Thymus (tissue), 11 donors: ENCODE measurements at regions not wholly inside any gene's neighbourhood (a gene's known extent, or its start where the extent isn't known, plus 50 kb on each side); places are given as distances from the start of the nearest gene placed in this dataset.
"Not testable (repeated sequence)": the region's sequence is repeated elsewhere in the genome, so short reads cannot be mapped to it uniquely, and the experiment has no call there.

ENCODE experiments used
- DNase-seq, 9 donors: peaks; one replicate each; pipeline ENCODE4 v3.0.0-alpha.2; 2013; ENCODE audit warnings: low spot score in 9 of 9, low read depth in 6 of 9, missing footprints in 1 of 9
- H3K27ac ChIP-seq, 2 donors: one replicate each; pipeline ENCODE4 v1.5.1; 2013; ENCODE audit warnings: control low read depth in 1 of 2, low read depth in 1 of 2, low read length in 1 of 2, mild to moderate bottlenecking in 1 of 2, moderate library complexity in 1 of 2
- H3K27me3 ChIP-seq, 2 donors: one replicate each; pipeline ENCODE4 v1.5.1; 2013; ENCODE audit warnings: low read length in 1 of 2; ENCODE audit not compliant: control insufficient read depth in 2 of 2, insufficient read depth in 1 of 2
- H3K36me3 ChIP-seq, 2 donors: one replicate each; pipeline ENCODE4 v1.5.1; 2013; ENCODE audit warnings: low read length in 1 of 2, mild to moderate bottlenecking in 1 of 2, moderate library complexity in 1 of 2; ENCODE audit not compliant: control insufficient read depth in 2 of 2, insufficient read depth in 2 of 2
- H3K4me1 ChIP-seq, 2 donors: one replicate each; pipeline ENCODE4 v1.5.1; 2013; ENCODE audit warnings: low read length in 2 of 2; ENCODE audit not compliant: control insufficient read depth in 2 of 2, insufficient read depth in 2 of 2
- H3K4me3 ChIP-seq, 2 donors: one replicate each; pipeline ENCODE4 v1.5.1; 2013; ENCODE audit warnings: low read length in 2 of 2, control low read depth in 1 of 2, mild to moderate bottlenecking in 1 of 2
- H3K9me3 ChIP-seq, 2 donors: one replicate each; pipeline ENCODE4 v1.5.1; 2013; ENCODE audit warnings: low read length in 1 of 2, mild to moderate bottlenecking in 1 of 2; ENCODE audit not compliant: control insufficient read depth in 2 of 2, insufficient read depth in 1 of 2
- WGBS: extraction: QIAGEN DNeasy Blood & Tissue Kit; methylation state at CpG from one replicate; pipeline ENCODE4 v1.1.7; 2013; 5-methylcytosine and 5-hydroxymethylcytosine counted together
- donor health status: healthy.

DNA sequence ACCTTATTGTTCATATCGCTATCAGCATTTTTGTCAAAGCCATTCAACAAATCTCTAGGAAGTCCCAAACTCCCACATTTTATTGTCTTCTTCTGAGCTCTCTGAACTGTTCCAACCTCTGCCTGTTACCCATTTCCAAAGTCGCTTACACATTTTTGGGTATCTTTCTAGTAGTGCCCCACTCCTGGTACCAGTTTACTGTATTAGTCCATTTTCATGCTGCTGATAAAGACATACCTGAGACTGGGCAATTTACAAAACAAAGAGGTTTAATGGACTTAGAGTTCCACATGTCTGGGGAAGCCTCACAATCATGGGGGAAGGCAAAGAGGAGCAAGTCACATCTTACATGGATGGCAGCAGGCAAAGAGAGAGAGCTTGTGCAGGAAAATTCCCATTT, 192.2 kb upstream of the SPAG17 start:
- H3K4me3 ChIP-seq, H3K27ac ChIP-seq, H3K4me1 ChIP-seq, H3K36me3 ChIP-seq, DNase-seq, H3K9me3 ChIP-seq, H3K27me3 ChIP-seq: not testable (repeated sequence)
- WGBS: 93% methylated on average over 2 of the region's 2 CpGs

DNA sequence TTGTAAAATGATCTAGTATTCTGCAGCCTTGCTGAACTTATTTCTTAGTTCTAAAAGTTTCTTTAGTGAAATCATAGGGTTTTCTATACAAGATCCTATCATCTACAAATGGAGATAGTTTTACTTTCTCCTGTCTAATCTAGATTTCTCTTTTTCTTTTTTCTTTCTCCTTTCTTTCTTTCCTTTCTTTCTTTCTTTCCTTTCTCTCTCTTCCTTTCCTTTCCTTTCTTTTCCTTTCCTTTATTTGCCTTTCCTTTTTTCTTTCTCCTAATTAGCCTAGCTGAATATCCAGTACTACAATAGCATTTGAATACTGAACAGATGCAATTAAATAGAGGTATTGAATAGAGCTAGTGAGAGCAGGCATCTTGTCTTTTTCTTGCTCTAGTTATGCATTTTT, 186.6 kb upstream of the SPAG17 start:
- Histone ChIP-seq H3K27ac (no peak overlapping the region), H3K27me3 (no peaks in the 10 kb centered on the region), H3K4me3 (no peak overlapping the region), H3K36me3 (no peaks in the 10 kb centered on the region), H3K4me1 (no peaks in the 10 kb centered on the region), H3K9me3 (peaks cover 0 to 5% of the 10 kb centered on the region in 2 donors)
- DNase-seq: no peak

DNA sequence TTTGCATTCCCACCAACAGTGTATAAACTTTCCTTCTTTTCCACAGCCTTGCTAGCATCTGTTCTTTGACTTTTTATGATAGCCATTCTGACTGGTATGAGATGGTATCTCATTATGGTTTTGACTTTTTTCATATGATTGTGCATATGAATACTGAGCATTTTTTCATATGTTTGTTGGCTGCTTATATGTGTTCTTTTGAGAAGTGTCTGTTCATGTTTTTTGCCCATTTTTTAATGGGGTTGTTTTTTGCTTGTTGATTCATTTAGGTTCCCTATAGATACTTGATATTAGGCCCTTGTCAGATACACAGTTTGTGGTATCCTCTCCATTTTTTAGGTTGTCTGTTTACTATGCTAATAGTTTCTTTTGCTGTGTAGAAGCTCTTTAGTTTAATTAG, 185.8 kb upstream of the SPAG17 start:
- no peak overlapping the region for H3K27ac ChIP-seq
- H3K9me3 ChIP-seq: peaks cover 0 to 5% of the 10 kb centered on the region in 2 donors
- H3K27me3 ChIP-seq: no peaks in the 10 kb centered on the region
- no peaks in the 10 kb centered on the region for H3K36me3 ChIP-seq
- H3K4me3 ChIP-seq: no peak overlapping the region
- no peak for DNase-seq
- no peaks in the 10 kb centered on the region for H3K4me1 ChIP-seq

DNA sequence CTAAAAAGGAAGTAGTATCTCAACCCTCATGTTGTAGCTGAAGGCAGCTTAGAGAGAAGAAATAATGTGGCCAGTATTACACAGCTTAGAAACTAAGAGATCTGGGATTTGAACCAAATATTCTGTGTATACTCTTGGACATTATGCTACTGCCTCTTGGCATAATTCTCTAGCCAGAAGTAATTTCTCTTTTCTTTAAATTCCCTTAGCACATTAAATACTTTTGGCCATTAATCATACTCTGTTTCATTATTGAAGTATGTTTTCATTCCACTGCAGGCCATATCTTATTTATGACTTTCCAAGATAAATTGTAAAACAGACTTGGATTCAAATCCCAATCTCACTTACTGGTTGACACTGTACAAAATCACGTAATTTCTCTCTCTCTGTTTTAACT, 181.3 kb upstream of the SPAG17 start:
- H3K4me3 ChIP-seq: no peak overlapping the region
- no peaks in the 10 kb centered on the region for H3K36me3 ChIP-seq
- H3K27ac ChIP-seq: no peak overlapping the region
- no peak for DNase-seq
- no peaks in the 10 kb centered on the region for H3K9me3 ChIP-seq
- 0% methylated on average over 1 of the region's 1 CpG for WGBS
- H3K27me3 ChIP-seq: no peaks in the 10 kb centered on the region
- no peaks in the 10 kb centered on the region for H3K4me1 ChIP-seq

DNA sequence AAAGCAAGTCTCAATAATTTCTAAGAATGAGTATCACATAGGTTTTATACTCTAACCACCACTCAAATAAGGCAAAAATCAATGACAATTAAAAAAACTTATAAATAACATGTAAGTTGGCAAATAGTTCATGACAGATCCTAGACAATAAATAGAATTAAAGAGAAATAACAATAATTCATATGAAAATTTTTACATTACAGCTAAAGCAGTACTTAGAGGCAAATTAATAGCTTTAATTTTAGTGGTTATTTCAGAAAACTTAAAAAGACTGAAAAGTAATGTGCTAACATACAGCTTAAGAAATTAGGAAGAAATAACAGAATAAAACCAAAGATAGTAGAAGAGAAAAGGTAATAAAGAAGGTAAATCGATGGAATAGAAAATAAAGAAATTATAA, 179.9 kb upstream of the SPAG17 start:
- no peak for DNase-seq
- H3K4me1 ChIP-seq: no peaks in the 10 kb centered on the region
- H3K36me3 ChIP-seq: no peaks in the 10 kb centered on the region
- H3K4me3 ChIP-seq: no peak overlapping the region
- H3K27me3 ChIP-seq: no peaks in the 10 kb centered on the region
- no peaks in the 10 kb centered on the region for H3K9me3 ChIP-seq
- no peak overlapping the region for H3K27ac ChIP-seq
- 90% methylated on average over 1 of the region's 1 CpG for WGBS

DNA sequence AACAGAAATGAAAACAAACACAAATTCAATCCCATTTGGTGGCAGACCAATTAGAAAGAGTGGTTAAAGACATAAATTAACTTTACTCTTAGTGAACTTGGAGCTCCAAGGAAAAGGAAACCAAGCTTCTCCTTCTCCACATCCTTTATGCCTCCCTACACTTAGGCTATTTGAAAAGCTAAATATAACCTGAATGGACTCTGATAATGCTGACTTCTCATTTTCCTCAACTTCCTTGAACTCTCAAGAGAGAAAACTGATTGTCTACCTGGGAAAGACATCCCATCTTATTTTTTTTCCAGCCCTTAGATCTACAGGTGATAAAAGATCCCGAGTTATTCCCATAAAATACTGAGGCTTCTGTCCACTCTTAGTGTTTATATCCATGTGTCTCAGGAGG, 178.4 kb upstream of the SPAG17 start:
- Histone ChIP-seq H3K4me3 (no peak overlapping the region), H3K9me3 (no peaks in the 10 kb centered on the region), H3K27me3 (no peaks in the 10 kb centered on the region), H3K27ac (no peak overlapping the region), H3K36me3 (no peaks in the 10 kb centered on the region), H3K4me1 (no peaks in the 10 kb centered on the region)
- WGBS: 84% methylated on average over 1 of the region's 1 CpG
- DNase-seq: no peak

DNA sequence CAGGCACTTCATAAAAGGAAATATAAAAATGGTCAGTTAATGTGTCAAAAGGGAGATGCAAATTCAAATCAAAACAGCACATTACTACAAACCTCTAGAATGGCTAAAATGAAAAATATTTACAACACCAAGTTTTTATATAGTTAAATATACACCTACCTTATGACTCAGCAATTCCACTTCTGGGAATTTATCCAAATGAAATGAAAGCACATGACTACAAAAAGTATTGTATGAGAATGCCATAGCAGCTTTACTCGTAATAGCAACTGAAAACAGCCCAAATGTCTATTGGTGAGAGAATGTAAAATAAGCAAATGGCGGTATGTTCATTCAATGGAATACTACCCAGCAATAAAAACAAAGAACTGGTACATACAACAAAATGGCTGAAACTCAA, 175.8 kb upstream of the SPAG17 start:
- 83% methylated on average over 2 of the region's 2 CpGs for WGBS
- no peak overlapping the region for H3K27ac ChIP-seq

DNA sequence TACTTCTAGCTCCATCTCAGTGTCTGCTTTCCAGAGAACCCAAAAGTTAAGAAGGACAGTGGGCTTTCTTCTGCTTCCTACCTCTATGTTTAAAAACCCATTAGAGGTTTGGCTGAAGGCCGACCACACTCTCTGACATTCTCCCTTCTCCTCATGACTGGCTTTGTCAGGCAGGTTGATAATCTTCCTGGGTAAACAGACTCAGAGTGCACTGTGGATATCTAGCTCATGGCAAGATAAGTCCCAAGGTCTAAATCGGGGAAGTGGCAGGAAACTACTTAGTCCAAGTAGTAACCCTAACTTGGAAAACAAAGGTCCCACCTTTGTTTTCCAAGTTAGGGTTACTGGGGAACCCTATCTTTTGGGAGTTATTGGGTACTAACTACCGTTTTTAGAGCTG, 161.9 kb upstream of the SPAG17 start:
- WGBS: 88% methylated on average over 3 of the region's 3 CpGs

More for the DNA sequence above, 175.8 kb upstream of the SPAG17 start:
- H3K9me3 ChIP-seq: no peaks in the 10 kb centered on the region
- H3K4me1 ChIP-seq: no peaks in the 10 kb centered on the region
- no peak for DNase-seq
- no peaks in the 10 kb centered on the region for H3K36me3 ChIP-seq
- no peak overlapping the region for H3K4me3 ChIP-seq
- no peaks in the 10 kb centered on the region for H3K27me3 ChIP-seq

DNA sequence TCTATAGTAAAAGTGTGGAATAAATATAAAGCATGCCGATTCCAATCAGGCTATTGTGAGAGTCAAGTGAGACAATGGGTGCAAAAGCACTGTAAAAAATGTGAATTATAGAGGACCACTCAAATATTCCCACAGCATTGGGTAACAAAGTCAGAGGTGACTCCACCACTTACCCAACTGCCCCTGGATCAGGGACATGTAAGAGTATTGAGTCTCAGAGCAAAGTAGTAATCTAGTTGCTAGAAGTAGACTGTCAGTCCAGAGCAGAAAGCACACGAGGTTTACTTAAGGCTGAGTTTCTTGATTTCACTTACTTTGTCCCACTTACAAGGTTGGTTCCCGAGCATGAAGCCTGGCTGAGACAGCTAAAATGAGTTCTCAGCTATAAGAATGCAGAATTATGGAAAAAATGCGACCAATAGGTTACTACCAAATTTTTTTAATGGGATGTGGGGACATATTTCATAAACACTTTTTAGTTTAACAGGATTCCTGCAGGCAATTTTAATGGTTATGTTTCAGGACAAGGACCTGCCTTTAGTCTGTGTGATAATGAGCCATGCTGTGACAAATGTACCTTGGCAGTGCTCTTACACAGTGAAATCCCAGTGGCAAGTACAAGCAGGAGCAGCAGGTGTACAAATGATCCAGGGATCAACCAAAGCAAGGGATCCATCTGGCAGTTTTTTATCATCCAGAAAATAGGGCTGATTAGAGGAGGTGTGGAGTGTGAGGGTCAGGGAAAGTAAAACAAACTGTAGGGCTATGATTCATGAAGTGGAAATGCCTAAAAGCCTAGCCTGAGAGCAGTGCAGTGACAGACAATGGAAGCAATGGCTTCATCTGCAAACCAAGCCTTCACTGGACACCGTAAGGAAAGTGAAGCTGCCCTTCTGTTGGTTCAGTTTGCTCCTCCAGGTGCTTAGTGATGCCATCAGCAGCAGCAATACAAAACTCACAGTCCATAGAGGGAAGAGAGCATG, 156.2 kb upstream of the SPAG17 start:
- Histone ChIP-seq H3K4me1 (no peaks in the 10 kb centered on the region), H3K27me3 (no peaks in the 10 kb centered on the region), H3K9me3 (no peaks in the 10 kb centered on the region), H3K27ac (no peak overlapping the region), H3K4me3 (no peak overlapping the region), H3K36me3 (no peaks in the 10 kb centered on the region)
- WGBS: 84% methylated on average over 5 of the region's 5 CpGs
- no peak for DNase-seq

More for the DNA sequence above, 161.9 kb upstream of the SPAG17 start:
- Histone ChIP-seq H3K9me3 (no peaks in the 10 kb centered on the region), H3K4me3 (no peak overlapping the region), H3K36me3 (no peaks in the 10 kb centered on the region), H3K27me3 (no peaks in the 10 kb centered on the region), H3K4me1 (no peaks in the 10 kb centered on the region), H3K27ac (no peak overlapping the region)
- no peak for DNase-seq
